Naive thymus-derived CD8-positive, alpha-beta T cell (primary cell): ENCODE measurements at regions not wholly inside any gene's neighbourhood (a gene's known extent, or its start where the extent isn't known, plus 50 kb on each side); places are given as distances from the start of the nearest gene placed in this dataset.

ENCODE experiments used
- ATAC-seq, 2 donors: fragments of 150-1000 bp; cut with Tn5 transposase in 1 of 2; sonication (Bioruptor Pico), chemical (Tn5 transposase) in 1 of 2; 1 replicate in 1 of 2; 2 replicates in 1 of 2; pipeline ENCODE4 v1.10.0; 2021; ENCODE audit warnings: mild to moderate bottlenecking in 2 of 2, moderate library complexity in 2 of 2
- POLR2A ChIA-PET: fragments of 350-600 bp; sonication (Branson Sonifier 250); formaldehyde crosslinking; loops from one replicate; lab custom pipeline; 2021; ENCODE audit warnings: antibody characterized with exemption; lab: Charles Lee
- DNase-seq, 10 donors: peaks; one replicate each; pipeline versions ENCODE4 v3.0.0 to v3.0.0-alpha.2; 2020 to 2022
- H3K27ac Mint-ChIP-seq, 10 donors: one replicate each; pipeline ENCODE4 v1.8.0; 2020 to 2022; ENCODE audit warnings: mild to moderate bottlenecking in 10 of 10, mixed read lengths in 10 of 10, moderate library complexity in 4 of 10, inconsistent platforms in 1 of 10
- H3K27me3 Mint-ChIP-seq, 5 donors: one replicate each; pipeline ENCODE4 v1.8.0; 2021 to 2022; ENCODE audit warnings: mixed read lengths in 5 of 5
- H3K36me3 Mint-ChIP-seq, 3 donors: one replicate each; pipeline ENCODE4 v1.8.0; 2020 to 2022; ENCODE audit warnings: mixed read lengths in 3 of 3, mild to moderate bottlenecking in 2 of 3, inconsistent platforms in 1 of 3
- H3K4me1 Mint-ChIP-seq, 4 donors: one replicate each; pipeline ENCODE4 v1.8.0; 2021 to 2022; ENCODE audit warnings: mixed read lengths in 4 of 4
- H3K4me3 Mint-ChIP-seq, 10 donors: one replicate each; pipeline ENCODE4 v1.8.0; 2020 to 2022; ENCODE audit warnings: mild to moderate bottlenecking in 10 of 10, mixed read lengths in 10 of 10, moderate library complexity in 6 of 10, inconsistent platforms in 1 of 10
- H3K9me3 Mint-ChIP-seq, 9 donors: one replicate each; pipeline ENCODE4 v1.8.0; 2020 to 2022; ENCODE audit warnings: mixed read lengths in 9 of 9, mild to moderate bottlenecking in 3 of 9, inconsistent platforms in 1 of 9, moderate library complexity in 1 of 9

DNA sequence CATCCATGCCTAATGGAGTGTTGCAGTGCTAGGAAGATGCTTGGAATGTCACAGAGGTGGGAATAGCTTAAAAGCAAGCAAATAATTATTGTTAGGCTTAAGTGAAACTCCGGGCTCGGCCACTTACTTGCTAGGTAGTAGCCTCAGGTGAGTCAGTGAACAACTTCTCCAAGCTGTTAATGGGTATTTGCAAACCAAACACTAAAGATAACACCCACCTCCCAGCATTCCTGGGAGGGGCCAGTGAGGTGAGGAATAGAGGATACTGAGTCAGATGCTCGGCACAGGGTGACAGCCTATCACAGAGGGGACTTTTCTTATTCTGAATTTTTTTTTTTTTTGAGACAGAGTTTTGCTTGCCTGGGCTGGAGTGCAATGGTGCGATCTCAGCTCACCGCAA lies 151.2 kb upstream of the RFLNA start:
- H3K4me3 Mint-ChIP-seq: no peak overlapping the region
- ATAC-seq (no peak), DNase-seq (no peak)
- peaks cover 0 to 5% (median 0%) of the 10 kb centered on the region in 4 donors for H3K4me1 Mint-ChIP-seq
- POLR2A ChIA-PET: no interaction called here
- H3K27ac Mint-ChIP-seq: no peak overlapping the region
- peaks cover 17 to 43% (median 22%) of the 10 kb centered on the region in 5 donors for H3K27me3 Mint-ChIP-seq
- peaks cover 0 to 21% (median 9%) of the 10 kb centered on the region in 9 donors for H3K9me3 Mint-ChIP-seq
- peaks cover 0 to 16% (median 6%) of the 10 kb centered on the region in 3 donors for H3K36me3 Mint-ChIP-seq

DNA sequence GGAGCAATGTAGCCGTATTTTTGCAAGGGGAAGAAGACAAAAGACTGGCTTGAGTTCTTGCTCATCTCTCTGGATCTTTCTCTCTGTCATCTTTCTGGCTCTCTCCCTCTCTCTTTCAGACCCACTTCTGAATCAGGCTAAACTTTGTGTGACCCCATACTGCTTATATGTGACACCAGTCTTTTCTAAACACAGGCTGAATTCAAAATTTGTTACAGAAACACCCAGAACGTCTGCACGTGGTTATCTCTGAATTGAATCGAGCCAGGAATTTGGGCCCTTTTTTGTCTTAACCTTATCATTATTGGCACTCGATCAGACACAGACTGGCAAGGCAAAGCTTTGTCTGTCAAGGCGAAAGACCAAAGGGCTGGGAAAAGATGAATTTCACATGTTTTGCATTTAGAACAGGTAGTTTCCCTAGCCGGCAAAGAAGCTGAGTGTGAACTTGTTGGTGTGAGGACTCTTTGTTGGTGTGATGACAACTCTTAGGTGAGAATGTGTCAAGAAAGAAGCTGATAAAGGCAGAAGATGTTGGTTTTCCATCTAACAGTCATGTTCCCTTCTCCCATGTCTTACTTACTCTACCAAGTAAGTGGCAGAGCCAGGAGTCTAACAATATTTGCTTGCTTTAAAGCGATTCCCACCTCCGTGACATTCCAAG lies 150.2 kb upstream of the RFLNA start:
- POLR2A ChIA-PET: no interaction called here
- Mint-ChIP-seq H3K4me1 (peaks cover 0 to 5% (median 0%) of the 10 kb centered on the region in 4 donors), H3K27ac (no peak overlapping the region), H3K4me3 (no peak overlapping the region), H3K9me3 (peaks cover 0 to 21% (median 9%) of the 10 kb centered on the region in 9 donors), H3K27me3 (peaks cover 17 to 38% (median 18%) of the 10 kb centered on the region in 5 donors), H3K36me3 (peaks cover 0 to 16% (median 6%) of the 10 kb centered on the region in 3 donors)
- ATAC-seq (no peak), DNase-seq (no peak)

DNA sequence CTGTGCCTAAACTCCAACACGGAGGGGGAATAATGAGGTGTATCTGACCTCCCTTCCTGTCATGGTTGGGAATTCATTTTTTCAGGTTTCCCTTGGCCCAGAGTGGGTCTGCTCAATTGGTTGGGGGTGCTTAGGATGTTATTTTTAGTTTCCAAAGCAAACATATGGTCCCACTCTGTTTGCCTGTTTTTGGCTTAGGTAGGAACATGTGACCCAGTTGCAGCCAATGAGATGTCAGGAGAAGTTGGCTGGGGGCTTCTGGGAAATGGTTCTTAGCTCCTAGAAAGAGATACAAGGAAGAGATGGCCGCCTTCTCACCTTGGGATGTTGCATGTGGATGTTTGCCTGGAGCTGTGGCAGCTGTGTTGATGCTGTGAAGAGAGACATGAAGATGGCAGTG lies 147.9 kb upstream of the RFLNA start:
- H3K9me3 Mint-ChIP-seq: peaks cover 0 to 15% (median 6%) of the 10 kb centered on the region in 9 donors
- POLR2A ChIA-PET: no interaction called here
- H3K36me3 Mint-ChIP-seq: peaks cover 0 to 5% (median 4%) of the 10 kb centered on the region in 3 donors
- H3K4me1 Mint-ChIP-seq: peaks cover 0 to 5% (median 0%) of the 10 kb centered on the region in 4 donors
- no peak for DNase-seq
- H3K4me3 Mint-ChIP-seq: no peak overlapping the region
- H3K27me3 Mint-ChIP-seq: peaks cover 4 to 17% (median 8%) of the 10 kb centered on the region in 5 donors
- ATAC-seq: no peak
- H3K27ac Mint-ChIP-seq: no peak overlapping the region

DNA sequence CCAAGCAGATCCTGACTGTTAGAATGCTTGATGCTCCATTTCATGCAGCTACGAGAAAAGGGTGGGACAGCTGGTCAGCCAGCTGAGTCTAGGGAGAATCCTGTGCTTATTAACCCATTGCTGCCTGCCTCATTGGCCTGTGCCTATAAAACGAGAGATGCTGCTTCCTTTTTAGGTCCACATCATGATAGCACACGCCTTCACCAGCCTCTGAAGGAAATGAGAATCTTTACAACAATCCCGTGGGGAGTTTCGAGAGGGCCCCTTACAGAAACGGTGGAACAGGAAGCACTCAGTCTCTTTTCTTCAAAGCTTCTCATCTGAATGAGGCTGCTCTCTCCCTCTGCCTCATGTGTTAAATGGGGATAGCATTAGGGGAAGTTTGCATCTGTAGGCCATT lies 147.3 kb upstream of the RFLNA start:
- peaks cover 0 to 10% (median 2%) of the 10 kb centered on the region in 9 donors for H3K9me3 Mint-ChIP-seq
- H3K36me3 Mint-ChIP-seq: peaks cover 0 to 4% (median 0%) of the 10 kb centered on the region in 3 donors
- POLR2A ChIA-PET: no interaction called here
- no peak overlapping the region for H3K27ac Mint-ChIP-seq
- peaks cover 1 to 12% (median 5%) of the 10 kb centered on the region in 5 donors for H3K27me3 Mint-ChIP-seq
- no peak overlapping the region for H3K4me3 Mint-ChIP-seq
- DNase-seq (no peak), ATAC-seq (no peak)
- peaks cover 0 to 5% (median 0%) of the 10 kb centered on the region in 4 donors for H3K4me1 Mint-ChIP-seq

GRCh38 chr12:124148481-124149273 lies 146.2 kb upstream of the RFLNA start:
- H3K4me1 Mint-ChIP-seq: peaks cover 0 to 5% (median 0%) of the 10 kb centered on the region in 4 donors
- no peak for ATAC-seq
- H3K27ac Mint-ChIP-seq: no peak overlapping the region
- H3K36me3 Mint-ChIP-seq: no peaks in the 10 kb centered on the region
- DNase-seq: no peak
- H3K27me3 Mint-ChIP-seq: peaks cover 1 to 10% (median 4%) of the 10 kb centered on the region in 5 donors
- H3K9me3 Mint-ChIP-seq: peaks cover 0 to 1% (median 0%) of the 10 kb centered on the region in 9 donors
- H3K4me3 Mint-ChIP-seq: no peak overlapping the region
- POLR2A ChIA-PET: no interaction called here

GRCh38 chr12:124149287-124149686 lies 145.6 kb upstream of the RFLNA start:
- Mint-ChIP-seq H3K36me3 (no peaks in the 10 kb centered on the region), H3K4me1 (peaks cover 0 to 5% (median 0%) of the 10 kb centered on the region in 4 donors), H3K27ac (peak overlapping the region in 1 of 10 donors; percentile 7), H3K9me3 (peaks cover 0 to 1% (median 0%) of the 10 kb centered on the region in 9 donors), H3K4me3 (no peak overlapping the region), H3K27me3 (peaks cover 0 to 6% (median 3%) of the 10 kb centered on the region in 5 donors)
- no peak for ATAC-seq
- no peak for DNase-seq
- POLR2A ChIA-PET: no interaction called here

- no peak overlapping the region for H3K4me3 Mint-ChIP-seq
- ATAC-seq: no peak
- POLR2A ChIA-PET: no interaction called here
- peaks cover 0 to 5% (median 0%) of the 10 kb centered on the region in 4 donors for H3K4me1 Mint-ChIP-seq
- no peaks in the 10 kb centered on the region for H3K36me3 Mint-ChIP-seq
- DNase-seq: no peak
- H3K9me3 Mint-ChIP-seq: no peaks in the 10 kb centered on the region
- no peak overlapping the region for H3K27ac Mint-ChIP-seq
- H3K27me3 Mint-ChIP-seq: peaks cover 0 to 3% (median 0%) of the 10 kb centered on the region in 5 donors
These were observed 144.7 kb upstream of the RFLNA start for GRCh38 chr12:124150168-124150567.

- H3K4me1 Mint-ChIP-seq: peaks cover 0 to 5% (median 0%) of the 10 kb centered on the region in 4 donors
- POLR2A ChIA-PET: no interaction called here
- H3K9me3 Mint-ChIP-seq: no peaks in the 10 kb centered on the region
- ATAC-seq (no peak), DNase-seq (no peak)
- no peak overlapping the region for H3K27ac Mint-ChIP-seq
- H3K4me3 Mint-ChIP-seq: no peak overlapping the region
- H3K36me3 Mint-ChIP-seq: no peaks in the 10 kb centered on the region
- peaks cover 0 to 3% (median 0%) of the 10 kb centered on the region in 5 donors for H3K27me3 Mint-ChIP-seq
These were observed 143.3 kb upstream of the RFLNA start for GRCh38 chr12:124151583-124151982.

DNA sequence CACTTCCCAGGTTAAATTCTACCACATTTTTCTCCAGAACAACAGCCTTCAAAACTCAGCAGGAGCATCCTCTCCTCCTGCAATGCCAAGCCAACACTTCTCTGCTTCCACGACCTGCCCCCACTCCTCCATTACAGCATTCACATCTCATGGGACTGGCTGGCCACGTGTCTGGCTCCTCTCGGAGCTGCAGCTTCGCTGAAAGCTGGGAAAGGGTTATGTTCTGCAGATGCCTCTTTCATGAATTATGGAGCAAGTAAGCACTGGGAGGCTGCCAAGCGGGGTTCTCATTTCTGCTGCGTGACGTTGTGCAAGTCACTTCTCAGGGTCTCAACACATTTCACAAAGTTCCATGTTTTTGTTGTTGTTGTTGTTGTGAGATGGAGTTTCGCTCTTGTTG lies 142.2 kb upstream of the RFLNA start:
- ATAC-seq (no peak), DNase-seq (no peak)
- POLR2A ChIA-PET: no interaction called here
- Mint-ChIP-seq H3K4me3 (no peak overlapping the region), H3K27me3 (peaks cover 0 to 3% (median 0%) of the 10 kb centered on the region in 5 donors), H3K9me3 (no peaks in the 10 kb centered on the region), H3K27ac (no peak overlapping the region), H3K36me3 (no peaks in the 10 kb centered on the region), H3K4me1 (peaks cover 0 to under 1% (median 0%) of the 10 kb centered on the region in 4 donors)

- POLR2A ChIA-PET: no interaction called here
- DNase-seq (no peak), ATAC-seq (no peak)
- H3K27me3 Mint-ChIP-seq: peaks cover 0 to 4% (median 2%) of the 10 kb centered on the region in 5 donors
- H3K9me3 Mint-ChIP-seq: no peaks in the 10 kb centered on the region
- H3K27ac Mint-ChIP-seq: no peak overlapping the region
- no peak overlapping the region for H3K4me3 Mint-ChIP-seq
- H3K4me1 Mint-ChIP-seq: no peaks in the 10 kb centered on the region
- no peaks in the 10 kb centered on the region for H3K36me3 Mint-ChIP-seq
These were observed 141.5 kb upstream of the RFLNA start for GRCh38 chr12:124153392-124153791.

- peaks cover 0 to 4% (median 3%) of the 10 kb centered on the region in 5 donors for H3K27me3 Mint-ChIP-seq
- ATAC-seq (no peak), DNase-seq (no peak)
- no peak overlapping the region for H3K4me3 Mint-ChIP-seq
- H3K27ac Mint-ChIP-seq: peak overlapping the region in 1 of 10 donors; percentile 27
- POLR2A ChIA-PET: no interaction called here
- H3K4me1 Mint-ChIP-seq: no peaks in the 10 kb centered on the region
- no peaks in the 10 kb centered on the region for H3K36me3 Mint-ChIP-seq
- H3K9me3 Mint-ChIP-seq: no peaks in the 10 kb centered on the region
These were observed 137.5 kb upstream of the RFLNA start for GRCh38 chr12:124157406-124157805.

- Mint-ChIP-seq H3K4me3 (no peak overlapping the region), H3K9me3 (peaks cover 0 to 3% (median 0%) of the 10 kb centered on the region in 9 donors), H3K36me3 (no peaks in the 10 kb centered on the region), H3K27me3 (peaks cover 0 to 4% (median 2%) of the 10 kb centered on the region in 5 donors), H3K4me1 (no peaks in the 10 kb centered on the region), H3K27ac (no peak overlapping the region)
- POLR2A ChIA-PET: no interaction called here
- ATAC-seq (no peak), DNase-seq (no peak)
These were observed 135.2 kb upstream of the RFLNA start for GRCh38 chr12:124159655-124160054.
